CD4-positive, alpha-beta T cell treated with Interleukin-15 for 4 hours (primary cell): ENCODE measurements at regions not wholly inside any gene's neighbourhood (a gene's known extent, or its start where the extent isn't known, plus 50 kb on each side); places are given as distances from the start of the nearest gene placed in this dataset.
"Not testable (repeated sequence)": the region's sequence is repeated elsewhere in the genome, so short reads cannot be mapped to it uniquely, and the experiment has no call there.

Experiments
- DNase-seq: peaks from one replicate; pipeline ENCODE4 v3.0.0-alpha.2; 2020; ENCODE audit warnings: low spot score

- no peak for DNase-seq
These were observed 270.5 kb upstream of the ARSJ start for GRCh38 chr4:114249976-114250375.

- no peak for DNase-seq
These were observed 271.0 kb upstream of the ARSJ start for GRCh38 chr4:114250439-114250891.

DNA sequence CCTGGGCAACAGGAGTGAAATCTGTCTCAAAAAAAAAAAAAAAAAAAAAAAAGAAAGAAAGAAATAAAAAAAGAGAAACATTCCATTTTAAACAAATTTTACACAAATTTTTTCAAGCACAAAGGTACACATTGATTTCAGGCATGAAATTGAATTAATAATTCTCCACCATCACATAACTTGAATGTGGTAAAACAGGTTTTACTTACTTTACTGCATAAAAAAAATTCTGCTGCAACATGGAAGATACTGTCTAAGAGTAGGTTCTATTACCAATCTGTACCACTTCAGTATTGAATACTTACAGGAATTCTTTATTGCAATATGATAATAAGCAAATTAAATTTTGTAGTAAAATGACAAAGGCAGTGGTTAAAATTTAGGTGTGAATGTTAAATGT is 271.6 kb upstream of the ARSJ start:
- DNase-seq, result no peak

- DNase-seq, result no peak
These were observed 273.1 kb upstream of the ARSJ start for GRCh38 chr4:114252499-114252898.

- no peak for DNase-seq
These were observed 278.1 kb upstream of the ARSJ start for GRCh38 chr4:114257501-114257900.

DNA sequence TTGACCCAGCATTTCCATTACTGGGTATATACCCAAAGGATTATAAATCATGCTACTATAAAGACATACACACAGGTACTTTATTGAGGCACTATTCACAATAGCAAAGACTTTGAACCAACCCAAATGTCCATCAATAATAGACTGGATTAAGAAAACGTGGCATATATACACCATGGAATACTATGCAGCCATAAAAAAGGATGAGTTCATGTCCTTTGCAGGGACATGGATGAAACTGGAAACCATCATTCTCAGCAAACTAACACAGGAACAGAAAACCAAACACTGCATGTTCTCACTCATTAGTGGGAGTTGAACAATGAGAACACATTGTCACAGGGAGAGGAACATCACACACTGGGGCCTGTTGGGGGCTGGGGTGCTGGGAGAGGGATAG is 283.0 kb upstream of the ARSJ start:
- not testable (repeated sequence) for DNase-seq

DNA sequence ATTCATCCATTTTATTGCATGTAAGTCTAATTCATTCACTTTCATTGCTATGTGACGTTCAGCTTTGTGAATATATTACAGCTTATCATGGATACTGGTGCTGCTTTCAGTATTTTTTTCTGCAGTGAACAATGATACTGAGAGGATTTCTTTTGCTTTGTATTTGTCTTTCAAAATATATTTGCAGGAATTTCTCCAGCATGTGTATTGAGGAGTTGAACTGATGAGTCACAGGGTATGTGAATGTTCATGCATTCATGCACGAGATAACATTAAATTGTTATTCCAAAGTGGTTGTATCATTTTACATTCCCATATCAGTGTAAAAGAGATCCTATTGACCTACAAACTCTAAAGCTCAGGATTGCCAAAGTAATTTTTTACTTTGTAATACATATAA is 283.8 kb upstream of the ARSJ start:
- DNase-seq, result no peak

- no peak for DNase-seq
These were observed 285.0 kb upstream of the ARSJ start for GRCh38 chr4:114264452-114264851.

- no peak for DNase-seq
These were observed 285.4 kb upstream of the ARSJ start for GRCh38 chr4:114264877-114265291.

GRCh38 chr4:114265342-114265741 is 285.9 kb upstream of the ARSJ start:
- no peak for DNase-seq

DNA sequence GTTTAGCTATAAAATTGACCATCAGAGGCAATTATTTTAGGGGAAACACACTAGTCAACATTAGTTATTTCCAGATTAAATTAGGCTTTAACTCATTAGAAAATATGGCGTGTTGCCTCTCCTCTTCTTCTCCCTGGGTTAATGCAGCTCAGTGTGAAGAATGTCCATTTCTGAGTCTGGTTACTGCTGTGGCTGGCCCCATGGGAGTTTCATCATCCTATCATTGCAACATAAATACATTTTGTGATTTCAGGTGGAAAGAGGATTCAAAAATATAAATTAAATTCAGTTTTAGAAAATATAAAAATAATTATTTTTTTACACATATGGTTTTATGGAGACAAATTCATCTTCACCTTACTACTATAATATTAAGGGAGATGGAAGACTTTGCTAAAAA is 288.5 kb upstream of the ARSJ start:
- DNase-seq, result no peak

- no peak for DNase-seq
These were observed 291.6 kb upstream of the ARSJ start for GRCh38 chr4:114271031-114271430.

GRCh38 chr4:114272226-114272625 is 292.8 kb upstream of the ARSJ start:
- DNase-seq, result no peak

DNA sequence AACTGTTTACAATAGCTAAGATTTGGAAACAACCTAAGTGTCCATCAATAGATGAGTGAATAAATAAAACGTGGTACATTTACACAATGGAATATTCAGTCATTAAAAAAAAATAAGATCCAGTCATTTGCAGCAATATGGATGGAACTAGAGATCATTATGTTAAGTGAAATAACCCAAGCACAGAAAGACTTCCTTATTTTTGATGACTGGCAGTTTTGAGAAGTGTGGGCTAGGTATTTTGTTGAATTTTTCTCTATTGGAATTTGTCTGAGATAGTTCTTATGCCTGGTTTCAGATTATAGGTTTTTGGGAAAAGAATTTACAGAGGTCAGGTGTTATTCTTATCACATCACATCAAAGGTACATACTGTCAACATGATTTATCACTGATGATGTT is 293.8 kb upstream of the ARSJ start:
- no peak for DNase-seq

DNA sequence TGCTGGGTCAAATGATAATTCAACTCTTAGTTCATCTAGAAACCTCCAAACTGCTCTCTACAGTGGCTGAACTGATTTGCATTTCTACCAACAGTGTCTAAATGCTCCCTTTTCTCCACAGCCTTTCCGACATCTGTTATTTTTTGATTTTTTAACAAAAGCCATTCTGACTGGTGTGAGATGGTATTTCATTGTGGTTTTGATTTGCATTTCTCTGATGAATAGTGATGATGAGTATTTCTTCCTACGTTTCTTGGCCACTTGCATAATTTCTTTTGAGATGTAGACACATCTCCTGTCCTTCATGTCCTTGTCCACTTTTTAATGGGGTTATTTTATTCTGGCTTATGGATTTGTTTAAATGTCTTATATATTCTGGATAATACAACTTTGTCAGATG is 298.2 kb upstream of the ARSJ start:
- no peak for DNase-seq

DNA sequence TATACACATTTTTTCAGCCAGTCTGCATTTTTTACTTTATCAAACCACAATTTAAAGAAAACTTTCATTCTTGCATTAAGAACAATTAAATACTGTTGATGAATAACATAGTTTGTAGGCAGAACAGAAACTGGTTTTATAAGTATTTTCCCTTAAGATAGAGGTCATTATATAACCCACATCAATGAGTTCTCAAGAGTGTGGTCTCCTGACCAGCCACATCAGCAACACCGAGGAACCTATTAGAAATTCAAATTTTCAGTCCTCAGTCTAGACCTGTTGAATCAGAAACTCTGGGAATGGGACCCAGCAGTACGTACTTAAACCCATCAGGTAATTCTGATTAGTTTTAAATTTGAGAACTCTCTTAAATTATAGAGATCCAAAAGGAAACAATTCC is 299.6 kb upstream of the ARSJ start:
- no peak for DNase-seq

GRCh38 chr4:114279711-114280110 is 300.3 kb upstream of the ARSJ start:
- DNase-seq, result no peak

DNA sequence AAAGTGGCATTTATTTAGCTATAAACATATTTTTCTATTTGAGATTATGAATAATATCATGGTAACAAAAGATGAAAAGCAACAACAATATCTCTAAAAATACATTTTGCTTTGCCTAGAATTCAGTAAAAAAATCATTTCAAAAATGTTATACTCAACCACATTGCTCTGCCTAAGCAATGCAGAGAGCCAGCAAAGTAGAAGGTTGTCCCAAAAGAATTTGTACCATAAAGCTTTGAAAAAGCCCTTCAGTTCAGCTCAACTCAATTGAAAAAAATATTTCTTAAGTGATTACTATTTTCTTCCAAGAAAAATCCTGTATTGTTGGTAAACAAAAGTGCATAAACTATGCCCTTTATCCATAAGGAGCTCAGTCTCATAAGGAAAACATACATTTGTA is 301.2 kb upstream of the ARSJ start:
- no peak for DNase-seq

- no peak for DNase-seq
These were observed 301.9 kb upstream of the ARSJ start for GRCh38 chr4:114281164-114281960.

GRCh38 chr4:114282937-114283336 is 303.5 kb upstream of the ARSJ start:
- no peak for DNase-seq

DNA sequence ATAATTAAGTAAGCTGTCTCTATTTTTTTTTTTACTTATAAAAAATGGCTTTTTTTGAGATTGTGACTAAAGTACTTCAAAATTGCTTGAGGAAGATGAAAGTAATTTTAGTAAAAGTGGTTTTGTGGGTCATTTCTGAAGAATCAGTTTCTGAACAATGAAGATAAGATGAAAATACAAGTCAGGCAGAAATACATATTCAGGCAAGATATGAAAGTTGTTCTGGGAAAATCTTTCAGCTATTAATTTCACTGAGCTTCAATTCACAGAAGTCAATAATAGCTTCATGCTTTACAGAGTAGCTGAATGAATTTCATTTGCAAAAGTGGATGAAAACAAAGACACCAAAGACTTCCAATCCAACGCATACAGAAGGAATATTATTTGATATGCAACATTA is 305.2 kb upstream of the ARSJ start:
- DNase-seq, result no peak

DNA sequence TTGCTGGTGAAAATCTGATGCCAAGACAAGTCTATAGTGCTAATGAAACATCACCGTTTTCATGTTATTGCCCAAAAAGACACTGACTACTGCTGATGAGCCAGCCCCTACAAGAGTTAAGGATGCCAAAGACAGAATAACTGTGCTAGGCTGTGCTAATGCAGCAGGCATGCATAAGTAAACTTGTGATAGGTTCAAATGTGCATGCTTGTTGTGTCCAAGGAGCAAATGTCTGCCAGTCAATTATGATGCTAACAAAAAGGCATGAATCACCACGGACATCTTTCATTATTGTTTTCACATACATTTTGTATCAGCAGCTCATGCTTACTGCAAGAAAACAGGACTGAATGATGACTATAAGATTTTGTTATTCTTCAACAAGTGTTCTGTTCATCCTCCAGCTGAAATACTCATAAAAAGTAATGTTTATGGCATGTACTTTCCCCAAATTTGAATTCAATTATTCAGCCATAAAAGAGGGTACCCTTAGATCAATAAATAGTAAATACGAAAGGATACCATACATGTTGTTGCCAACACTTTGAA is 306.9 kb upstream of the ARSJ start:
- DNase-seq, result no peak

DNA sequence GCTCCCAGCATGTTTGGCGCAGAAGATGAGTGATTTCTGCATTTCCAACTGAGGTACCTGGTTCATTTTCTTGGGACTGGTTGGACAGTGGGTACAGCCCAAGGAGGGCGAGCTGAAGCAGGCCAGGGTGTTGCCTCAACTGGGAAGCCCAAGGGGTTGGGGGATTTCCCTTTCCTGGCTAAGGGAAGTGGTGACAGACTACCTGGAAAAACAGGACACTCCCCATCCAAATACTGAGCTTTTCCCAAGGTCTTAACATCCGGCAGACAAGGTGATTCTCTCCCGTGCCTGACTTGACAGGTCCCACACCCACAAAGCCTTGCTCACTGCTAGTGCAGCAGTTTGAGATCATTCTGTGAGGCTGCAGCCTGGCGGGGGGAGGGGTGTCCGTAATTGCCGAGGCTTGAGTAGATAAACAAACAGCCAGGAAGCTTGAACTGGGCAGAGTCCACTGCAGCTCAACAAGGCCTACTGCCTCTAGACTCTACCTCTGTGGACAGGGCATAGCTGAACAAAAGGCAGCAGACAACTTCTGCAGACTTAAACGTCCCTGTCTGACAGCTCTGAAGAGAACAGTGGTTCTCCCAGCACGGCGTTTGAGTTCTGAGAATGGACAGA is 307.7 kb upstream of the ARSJ start:
- no peak for DNase-seq

GRCh38 chr4:114296126-114296525 is 302.5 kb upstream of the UGT8 start:
- DNase-seq, result no peak
